Ovary (tissue), 7 donors: ENCODE measurements at regions not wholly inside any gene's neighbourhood (a gene's known extent, or its start where the extent isn't known, plus 50 kb on each side); places are given as distances from the start of the nearest gene placed in this dataset.

Experiments used
- DNase-seq, 5 donors: peaks; one replicate each; pipeline ENCODE4 v3.0.0-alpha.2; 2019 to 2020
- H3K27ac ChIP-seq, 2 donors: fragments of 200-600 bp; one replicate each; pipeline versions ENCODE4 v1.5.1 to v1.8.0; 2019 to 2022
- H3K27me3 ChIP-seq: fragments of 200-600 bp; one replicate; pipeline ENCODE4 v1.8.0; 2022
- H3K36me3 ChIP-seq: fragments of 200-600 bp; sonication (generic); one replicate; pipeline ENCODE4 v1.5.1; 2019
- H3K4me1 ChIP-seq: one replicate; pipeline ENCODE4 v1.8.1; 2013; ENCODE audit warnings: mild to moderate bottlenecking, moderate library complexity; ENCODE audit not compliant: insufficient read depth
- H3K4me3 ChIP-seq: fragments of 200-600 bp; sonication (generic); one replicate; pipeline ENCODE4 v1.5.1; 2017
- H3K9me3 ChIP-seq, 2 donors: fragments of 200-600 bp in 1 of 2; sonication (generic) in 1 of 2; one replicate each; pipeline versions ENCODE4 v1.5.1 to v1.8.1; 2013 to 2019; ENCODE audit warnings: mild to moderate bottlenecking in 1 of 2, moderate library complexity in 1 of 2
- CTCF ChIP-seq, 3 donors: fragments of 450-650 bp in 2 of 3; fragments of 200-600 bp in 1 of 3; IDR thresholded peaks; one replicate each; pipeline versions ENCODE4 v1.5.1 to v1.8.0; 2016 to 2022; ENCODE audit warnings: antibody characterized with exemption in 3 of 3, mild to moderate bottlenecking in 1 of 3
- EP300 ChIP-seq: sonication (generic); formaldehyde crosslinking; IDR thresholded peaks from one replicate; pipeline ENCODE4 v1.6.1; 2017; ENCODE audit warnings: antibody characterized with exemption
- POLR2A ChIP-seq: fragments of 450-650 bp; IDR thresholded peaks from one replicate; pipeline ENCODE4 v1.6.1; 2017; ENCODE audit warnings: antibody characterized with exemption, mild to moderate bottlenecking, moderate library complexity
- WGBS, 3 donors: extraction: QIAGEN DNeasy Blood & Tissue Kit in 1 of 3; methylation state at CpG; one replicate each; pipeline versions ENCODE4 v1.1.5 to v1.1.7; 2013 to 2017; 5-methylcytosine and 5-hydroxymethylcytosine counted together
- intact Hi-C, 4 donors: fragments of 100-400 bp; cut with DNase I; formaldehyde crosslinking; loops; one replicate each; pipeline versions ENCODE4 v1.11.0 to v1.15.1; 2022 to 2023
- donor health status: DM: no; HTN: no; CAD: no; lungs with moderate emphysema.
- donor health status: DM: no; HTN: no; CAD: no.
- donor health status: Bipolar disorder and iron deficiency.
- donor health status: DM: no; HTN: no; CAD: no.
- donor health status: DM: yes; HTN: yes; CAD: no.

- no peak overlapping the region for H3K4me3 ChIP-seq
- H3K27me3 ChIP-seq = no peaks in the 10 kb centered on the region
- no peaks in the 10 kb centered on the region for H3K9me3 ChIP-seq
- no peak overlapping the region for H3K27ac ChIP-seq
- no peaks in the 10 kb centered on the region for H3K4me1 ChIP-seq
- TF ChIP-seq CTCF (IDR thresholded peaks at IDR 0.05) (no peak), POLR2A (no peak), EP300 (no peak)
- H3K36me3 ChIP-seq = no peaks in the 10 kb centered on the region
- 46 to 48% (median 48%) methylated on average over 5 of the region's 5 CpGs for WGBS, 3 donors
- intact Hi-C loops = no loop called here
- no peak for DNase-seq
Measured at GRCh38 chr6:114735025-114735735, 392.4 kb upstream of the HS3ST5 start.

- WGBS, 3 donors = 35 to 48% (median 38%) methylated on average over 1 of the region's 1 CpG
- H3K4me1 ChIP-seq = no peaks in the 10 kb centered on the region
- H3K36me3 ChIP-seq = no peaks in the 10 kb centered on the region
- H3K4me3 ChIP-seq = no peak overlapping the region
- H3K27ac ChIP-seq = no peak overlapping the region
- no peaks in the 10 kb centered on the region for H3K27me3 ChIP-seq
- no peak for TF ChIP-seq CTCF (IDR thresholded peaks at IDR 0.05)
- TF ChIP-seq POLR2A = no peak
- no peak for TF ChIP-seq EP300
- DNase-seq = no peak
- intact Hi-C loops = no loop called here
- no peaks in the 10 kb centered on the region for H3K9me3 ChIP-seq
Measured at GRCh38 chr6:114733596-114733995, 390.8 kb upstream of the HS3ST5 start.

GRCh38 chr6:114718716-114719270, 376.0 kb upstream of the HS3ST5 start:
- Histone ChIP-seq H3K27me3 (no peaks in the 10 kb centered on the region), H3K4me1 (no peaks in the 10 kb centered on the region), H3K9me3 (no peaks in the 10 kb centered on the region), H3K27ac (no peak overlapping the region), H3K36me3 (no peaks in the 10 kb centered on the region), H3K4me3 (no peak overlapping the region)
- no peak for DNase-seq
- intact Hi-C loops = no loop called here
- WGBS, 3 donors = 67 to 75% (median 68%) methylated on average over 2 of the region's 2 CpGs
- TF ChIP-seq POLR2A = no peak
- TF ChIP-seq CTCF (IDR thresholded peaks at IDR 0.05) = no peak
- TF ChIP-seq EP300 = no peak

GRCh38 chr6:114718186-114718585, 375.4 kb upstream of the HS3ST5 start:
- H3K27me3 ChIP-seq = no peaks in the 10 kb centered on the region
- no peaks in the 10 kb centered on the region for H3K4me1 ChIP-seq
- H3K9me3 ChIP-seq = no peaks in the 10 kb centered on the region
- no peak for DNase-seq
- H3K4me3 ChIP-seq = no peak overlapping the region
- intact Hi-C loops = no loop called here
- TF ChIP-seq POLR2A = no peak
- no peak for TF ChIP-seq CTCF (IDR thresholded peaks at IDR 0.05)
- TF ChIP-seq EP300 = no peak
- H3K36me3 ChIP-seq = no peaks in the 10 kb centered on the region
- H3K27ac ChIP-seq = no peak overlapping the region
- 0 to 19% (median 2%) methylated on average over 3 of the region's 3 CpGs for WGBS, 3 donors
